A549 (cell line): ENCODE measurements at regions not wholly inside any gene's neighbourhood (a gene's known extent, or its start where the extent isn't known, plus 50 kb on each side); places are given as distances from the start of the nearest gene placed in this dataset.

Source experiments
- ATAC-seq, 2 experiments: fragments of 200-7000 bp in 1 of 2; fragments of >200 bp in 1 of 2; cut with Nextera tagmentation in 1 of 2; cut with Tn5 transposase in 1 of 2; 3 replicates each; pipeline versions ENCODE4 v1.8.0 to v1.9.1; 2018 to 2020; ENCODE audit warnings: mild to moderate bottlenecking in 1 of 2, moderate library complexity in 1 of 2
- CTCF ChIA-PET: fragments of 300-600 bp; sonication (Branson Sonifier 250); formaldehyde crosslinking; extraction: SDS; loops from one replicate; lab custom pipeline; 2021; ENCODE audit warnings: antibody characterized with exemption, inconsistent platforms; lab: Yijun Ruan, JAX
- POLR2A ChIA-PET: fragments of 350-600 bp; formaldehyde crosslinking; extraction: SDS; loops from one replicate; lab custom pipeline; 2021; ENCODE audit warnings: antibody characterized with exemption, inconsistent platforms; lab: Yijun Ruan, JAX
- DNase-seq, 2 experiments: peaks; one replicate each; pipeline versions ENCODE4 v3.0.0 to v3.0.0-alpha.2; 2011 to 2016; ENCODE audit warnings: low read depth in 1 of 2, low spot score in 1 of 2
- FAIRE-seq: peaks from 2 replicates; lab custom pipeline; 2011; peaks lifted over from hg19 to GRCh38; lab: Jason Lieb, UNC
- H3K27ac ChIP-seq, 2 experiments: fragments of >200 bp; sonication (Bioruptor Twin); formaldehyde crosslinking; 3 replicates each; pipeline ENCODE4 v1.5.1; 2016 to 2017
- H3K4me1 ChIP-seq: fragments of >200 bp; sonication (Bioruptor Twin); formaldehyde crosslinking; 3 replicates; pipeline ENCODE4 v1.6.1; 2016
- H3K4me2 ChIP-seq: fragments of >200 bp; sonication (Bioruptor Twin); formaldehyde crosslinking; 3 replicates; pipeline ENCODE4 v1.6.1; 2016
- H3K4me3 ChIP-seq: fragments of >200 bp; sonication (Bioruptor Twin); formaldehyde crosslinking; 3 replicates; pipeline ENCODE4 v1.5.1; 2016
- H3K9me3 ChIP-seq: fragments of >200 bp; sonication (Bioruptor Twin); formaldehyde crosslinking; 3 replicates; pipeline ENCODE4 v1.6.1; 2016
- CBX2 ChIP-seq: fragments of 200-600 bp; sonication (generic); IDR thresholded peaks from 2 replicates; pipeline ENCODE4 v1.6.1; 2016; ENCODE audit warnings: low read depth, mild to moderate bottlenecking, borderline replicate concordance
- CBX8 ChIP-seq: fragments of 200-600 bp; sonication (generic); IDR thresholded peaks from 2 replicates; pipeline ENCODE4 v1.6.1; 2016
- CEBPB ChIP-seq, 2 experiments: fragments of >200 bp in 1 of 2; sonication (Bioruptor Twin) in 1 of 2; formaldehyde crosslinking in 1 of 2; IDR thresholded peaks; 2 replicates each; pipeline ENCODE4 v1.6.1; 2012 to 2016
- CHD2 ChIP-seq: fragments of 150-350 bp; IDR thresholded peaks from 2 replicates; pipeline ENCODE4 v1.6.1; 2014; ENCODE audit warnings: low read length; ENCODE audit not compliant: partially characterized antibody
- E2F6 ChIP-seq: IDR thresholded peaks from 2 replicates; pipeline ENCODE4 v1.6.1; 2012; ENCODE audit warnings: low read depth, borderline replicate concordance
- EHF ChIP-seq: fragments of 250-450 bp; sonication (Bioruptor Pico); IDR thresholded peaks from 2 replicates; pipeline ENCODE4 v1.5.0; 2020; ENCODE audit warnings: mild to moderate bottlenecking
- EHMT2 ChIP-seq: fragments of 200-600 bp; sonication (generic); IDR thresholded peaks from 2 replicates; pipeline ENCODE4 v1.6.1; 2016; ENCODE audit warnings: antibody characterized with exemption, low read depth, mild to moderate bottlenecking, moderate library complexity
- ELK1 ChIP-seq: fragments of 150-350 bp; IDR thresholded peaks from 2 replicates; pipeline ENCODE4 v1.6.1; 2014; ENCODE audit warnings: low read depth, mild to moderate bottlenecking, low read length
- EP300 ChIP-seq, 2 experiments: fragments of >200 bp; sonication (Bioruptor Twin); formaldehyde crosslinking; IDR thresholded peaks; 2 replicates in 1 of 2; 3 replicates in 1 of 2; pipeline ENCODE4 v1.6.1; 2016 to 2017
- ESRRA ChIP-seq: fragments of 150-350 bp; IDR thresholded peaks from 2 replicates; pipeline ENCODE4 v1.6.1; 2014; ENCODE audit warnings: mild to moderate bottlenecking, low read length, borderline replicate concordance
- FOSB ChIP-seq: fragments of 250-450 bp; sonication (Bioruptor Pico); IDR thresholded peaks from 2 replicates; pipeline ENCODE4 v1.5.0; 2020; ENCODE audit warnings: mild to moderate bottlenecking, moderate library complexity
- HDAC2 ChIP-seq: fragments of 200-600 bp; sonication (generic); IDR thresholded peaks from 2 replicates; pipeline ENCODE4 v1.6.1; 2016
- HEYL ChIP-seq: fragments of 250-450 bp; sonication (Bioruptor Pico); IDR thresholded peaks from 2 replicates; pipeline ENCODE4 v1.8.0; 2021; ENCODE audit warnings: mild to moderate bottlenecking, moderate library complexity
- HOXA7 ChIP-seq: fragments of 250-450 bp; sonication (Bioruptor Pico); IDR thresholded peaks from 2 replicates; pipeline ENCODE4 v1.5.0; 2020; ENCODE audit warnings: mild to moderate bottlenecking, moderate library complexity
- HOXB13 ChIP-seq: fragments of 250-450 bp; sonication (Bioruptor Pico); IDR thresholded peaks from 2 replicates; pipeline ENCODE4 v1.5.0; 2020; ENCODE audit warnings: low read depth, mild to moderate bottlenecking, moderate library complexity
- HOXB5 ChIP-seq: fragments of 250-450 bp; sonication (Bioruptor Pico); IDR thresholded peaks from 2 replicates; pipeline ENCODE4 v1.5.0; 2020; ENCODE audit warnings: mild to moderate bottlenecking, moderate library complexity
- JUN ChIP-seq, 2 experiments: fragments of >200 bp; sonication (Bioruptor Twin); formaldehyde crosslinking; IDR thresholded peaks; 2 replicates in 1 of 2; 3 replicates in 1 of 2; pipeline ENCODE4 v1.6.1; 2016 to 2017
- MAFK ChIP-seq: fragments of 450-650 bp; IDR thresholded peaks from 2 replicates; pipeline ENCODE4 v1.6.1; 2014; ENCODE audit not compliant: partially characterized antibody
- MAX ChIP-seq: IDR thresholded peaks from 2 replicates; pipeline ENCODE4 v1.6.1; 2012
- MAZ ChIP-seq: fragments of 150-350 bp; IDR thresholded peaks from 2 replicates; pipeline ENCODE4 v1.6.1; 2014; ENCODE audit warnings: antibody characterized with exemption, low read depth, low read length, borderline replicate concordance
- MYC ChIP-seq: IDR thresholded peaks from 2 replicates; pipeline ENCODE4 v1.6.1; 2012; ENCODE audit warnings: mild to moderate bottlenecking, inconsistent platforms, low read length, improper control_type of control experiment, borderline replicate concordance
- NR3C1 ChIP-seq: fragments of >200 bp; sonication (Bioruptor Twin); formaldehyde crosslinking; IDR thresholded peaks from 3 replicates; pipeline ENCODE4 v1.6.1; 2017
- PBX3 ChIP-seq: IDR thresholded peaks from 2 replicates; pipeline ENCODE4 v1.6.1; 2012
- RARB ChIP-seq: fragments of 250-450 bp; sonication (Bioruptor Pico); IDR thresholded peaks from 2 replicates; pipeline ENCODE4 v1.8.0; 2021; ENCODE audit warnings: mild to moderate bottlenecking, moderate library complexity
- RCOR1 ChIP-seq: fragments of 150-350 bp; IDR thresholded peaks from 2 replicates; pipeline ENCODE4 v1.6.1; 2014; ENCODE audit warnings: antibody characterized with exemption, low read length, low read depth
- REST ChIP-seq: fragments of 200-600 bp; sonication (generic); IDR thresholded peaks from 2 replicates; pipeline ENCODE4 v1.6.1; 2016; ENCODE audit warnings: antibody characterized with exemption, mild to moderate bottlenecking, moderate library complexity
- RFX5 ChIP-seq: fragments of 450-650 bp; IDR thresholded peaks from 2 replicates; pipeline ENCODE4 v1.7.1; 2014; ENCODE audit warnings: antibody characterized with exemption, mild to moderate bottlenecking, moderate library complexity
- RNF2 ChIP-seq: fragments of 200-600 bp; sonication (generic); IDR thresholded peaks from 2 replicates; pipeline ENCODE4 v1.6.1; 2016; ENCODE audit warnings: low read depth, mild to moderate bottlenecking, antibody characterized with exemption, moderate library complexity, borderline replicate concordance
- TFCP2L1 ChIP-seq: fragments of 250-450 bp; sonication (Bioruptor Pico); IDR thresholded peaks from 2 replicates; pipeline ENCODE4 v1.5.0; 2021; ENCODE audit warnings: mild to moderate bottlenecking
- TP53 ChIP-seq: fragments of 250-450 bp; sonication (Bioruptor Pico); IDR thresholded peaks from 2 replicates; pipeline ENCODE4 v1.5.0; 2021; ENCODE audit warnings: mild to moderate bottlenecking, moderate library complexity
- ZSCAN20 ChIP-seq: fragments of 250-450 bp; sonication (Bioruptor Pico); IDR thresholded peaks from 2 replicates; pipeline ENCODE4 v1.8.0; 2022; ENCODE audit warnings: mild to moderate bottlenecking, moderate library complexity
- WGBS: methylation state at CpG from one replicate; pipeline ENCODE4 v1.1.6; 2017; ENCODE audit errors: missing lambda C conversion rate; 5-methylcytosine and 5-hydroxymethylcytosine counted together

GRCh38 chr1:175808573-175808972, 65.2 kb upstream of the TNR start:
- ATAC-seq, result no peak
- Histone ChIP-seq H3K9me3 (no peaks in the 10 kb centered on the region), H3K4me1 (no peaks in the 10 kb centered on the region), H3K27ac (no peak overlapping the region), H3K4me2 (no peak overlapping the region), H3K4me3 (no peak overlapping the region)
- WGBS, result 18% methylated on average over 4 of the region's 4 CpGs
- POLR2A ChIA-PET, result no interaction called here
- no peak for FAIRE-seq
- TF ChIP-seq ELK1, result no peak
- no peak for TF ChIP-seq EHMT2
- TF ChIP-seq NR3C1, result no peak
- no peak for TF ChIP-seq MAX
- no peak for TF ChIP-seq MAZ
- no peak for TF ChIP-seq JUN (IDR thresholded peaks at IDR 0.05)
- no peak for TF ChIP-seq CBX8
- TF ChIP-seq HDAC2, result no peak
- no peak for TF ChIP-seq HEYL
- no peak for TF ChIP-seq MAFK
- TF ChIP-seq HOXB13 (CRISPR knock-in tag), result no peak
- no peak for TF ChIP-seq EHF
- TF ChIP-seq, all 56 proteins: peak for 0
- DNase-seq, result no peak
- CTCF ChIA-PET, result interaction anchor here (0.7 kb wide), 1 partner anchor 80 kb away, joined by 3 read pairs; no protein-coding TSS in a partner anchor

GRCh38 chr1:175804561-175804960, 61.2 kb upstream of the TNR start:
- Histone ChIP-seq H3K4me3 (no peak overlapping the region), H3K9me3 (no peaks in the 10 kb centered on the region), H3K27ac (no peak overlapping the region), H3K4me2 (no peak overlapping the region), H3K4me1 (no peaks in the 10 kb centered on the region)
- FAIRE-seq, result no peak
- WGBS, result 38% methylated on average over 3 of the region's 3 CpGs
- CTCF ChIA-PET, result no interaction called here
- POLR2A ChIA-PET, result no interaction called here
- no peak for DNase-seq
- ATAC-seq, result no peak
- TF ChIP-seq CBX2 (no peak), MYC (no peak), RNF2 (no peak), CBX8 (no peak), HOXB5 (no peak), PBX3 (no peak), EHF (no peak), ZSCAN20 (no peak), ESRRA (no peak), HOXA7 (CRISPR knock-in tag) (no peak), TP53 (CRISPR knock-in tag) (no peak), RCOR1 (no peak), NR3C1 (no peak), E2F6 (no peak), MAFK (no peak), HDAC2 (no peak)

GRCh38 chr1:175803413-175803812, 60.0 kb upstream of the TNR start:
- 87% methylated on average over 1 of the region's 1 CpG for WGBS
- ChIA-PET POLR2A (no interaction called here), CTCF (interaction anchor here (0.8 kb wide), 1 partner anchor 15 kb away, joined by 3 read pairs; no protein-coding TSS in a partner anchor)
- DNase-seq (no peak), FAIRE-seq (no peak), ATAC-seq (no peak)
- no peak for TF ChIP-seq ZSCAN20
- TF ChIP-seq EP300 (IDR thresholded peaks at IDR 0.05), result no peak
- no peak for TF ChIP-seq RARB (CRISPR knock-in tag)
- no peak for TF ChIP-seq MAFK
- no peak for TF ChIP-seq CHD2
- TF ChIP-seq TFCP2L1, result no peak
- no peak for TF ChIP-seq REST
- TF ChIP-seq HOXA7 (CRISPR knock-in tag), result no peak
- no peak for TF ChIP-seq CEBPB (IDR thresholded peaks at IDR 0.05)
- no peak for TF ChIP-seq HEYL
- TF ChIP-seq RFX5, result no peak
- TF ChIP-seq FOSB (CRISPR knock-in tag), result no peak
- H3K4me2 ChIP-seq, result no peak overlapping the region
- H3K4me1 ChIP-seq, result no peaks in the 10 kb centered on the region
- H3K9me3 ChIP-seq, result no peaks in the 10 kb centered on the region
- H3K27ac ChIP-seq, result no peak overlapping the region
- H3K4me3 ChIP-seq, result no peak overlapping the region
